ENCODE measurements at regions not wholly inside any gene's neighbourhood (a gene's known extent, or its start where the extent isn't known, plus 50 kb on each side); places are given as distances from the start of the nearest gene placed in this dataset.

DNA sequence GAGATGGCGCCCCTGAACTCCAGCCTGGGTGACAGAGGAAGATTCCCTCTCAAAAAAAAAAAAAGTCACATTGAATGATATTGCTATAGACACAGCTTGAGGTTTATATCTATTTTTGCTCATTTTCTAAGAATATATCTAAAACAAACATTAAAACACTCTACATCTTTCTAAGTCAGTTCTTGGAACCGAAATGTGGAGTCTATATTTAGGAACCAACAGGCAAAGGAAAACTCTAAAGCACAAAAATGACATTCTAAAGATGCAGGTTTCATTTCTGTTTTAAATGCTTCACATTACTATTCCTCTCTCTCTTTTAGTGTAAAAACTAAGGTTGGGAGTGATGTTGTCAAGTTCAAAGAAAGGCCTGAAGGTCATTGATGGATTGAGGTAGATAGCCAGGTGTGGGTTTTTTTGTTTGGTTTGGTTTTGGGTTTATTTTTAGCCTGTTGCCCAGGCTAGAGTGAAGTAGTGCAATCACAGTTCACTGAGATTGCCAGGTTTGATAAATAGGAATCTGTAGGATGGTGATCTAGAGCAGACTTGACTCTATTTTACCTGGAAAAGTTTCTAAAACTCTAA is 194.0 kb upstream of the RBBP8 start:
- Histone ChIP-seq H3K27me3 (ENCODE audit: low read depth) (no peaks in the 10 kb centered on the region), H3K4me3 (no peak overlapping the region), H3K36me3 (no peaks in the 10 kb centered on the region), H3K4me1 (peaks cover 11% of the 10 kb centered on the region), H3K27ac (replicated peaks) (no peak overlapping the region), H3K9me3 (replicated peaks) (peaks cover 3% of the 10 kb centered on the region)
- TF ChIP-seq, protein P1, sequence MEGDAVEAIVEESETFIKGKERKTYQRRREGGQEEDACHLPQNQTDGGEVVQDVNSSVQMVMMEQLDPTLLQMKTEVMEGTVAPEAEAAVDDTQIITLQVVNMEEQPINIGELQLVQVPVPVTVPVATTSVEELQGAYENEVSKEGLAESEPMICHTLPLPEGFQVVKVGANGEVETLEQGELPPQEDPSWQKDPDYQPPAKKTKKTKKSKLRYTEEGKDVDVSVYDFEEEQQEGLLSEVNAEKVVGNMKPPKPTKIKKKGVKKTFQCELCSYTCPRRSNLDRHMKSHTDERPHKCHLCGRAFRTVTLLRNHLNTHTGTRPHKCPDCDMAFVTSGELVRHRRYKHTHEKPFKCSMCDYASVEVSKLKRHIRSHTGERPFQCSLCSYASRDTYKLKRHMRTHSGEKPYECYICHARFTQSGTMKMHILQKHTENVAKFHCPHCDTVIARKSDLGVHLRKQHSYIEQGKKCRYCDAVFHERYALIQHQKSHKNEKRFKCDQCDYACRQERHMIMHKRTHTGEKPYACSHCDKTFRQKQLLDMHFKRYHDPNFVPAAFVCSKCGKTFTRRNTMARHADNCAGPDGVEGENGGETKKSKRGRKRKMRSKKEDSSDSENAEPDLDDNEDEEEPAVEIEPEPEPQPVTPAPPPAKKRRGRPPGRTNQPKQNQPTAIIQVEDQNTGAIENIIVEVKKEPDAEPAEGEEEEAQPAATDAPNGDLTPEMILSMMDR (IDR thresholded peaks at IDR 0.05; ENCODE audit: borderline replicate concordance), result no peak
- DNase-seq, result no peak
- intact Hi-C loops (cut with micrococcal nuclease), result no loop called here

DNA sequence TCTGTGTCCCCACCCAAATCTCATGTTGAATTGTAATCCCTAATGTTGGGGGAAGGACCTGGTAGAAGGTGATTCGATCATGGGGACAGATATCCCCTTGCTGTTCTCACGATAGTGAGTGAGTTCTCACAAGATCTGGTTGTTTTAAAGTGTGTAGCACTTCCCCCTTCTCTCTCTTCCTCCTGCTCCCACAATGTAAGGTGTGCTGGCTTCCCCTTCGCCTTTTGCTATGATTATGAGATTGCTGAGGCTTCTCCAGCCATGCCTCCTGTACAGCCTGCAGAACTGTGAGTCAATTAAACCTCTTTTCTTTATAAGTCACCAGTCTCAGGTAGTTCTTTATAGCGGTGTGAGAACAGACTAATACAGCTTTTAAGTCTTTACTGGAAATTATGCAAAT is 193.3 kb upstream of the RBBP8 start:
- Histone ChIP-seq H3K27ac (replicated peaks) (no peak overlapping the region), H3K4me1 (peaks cover 11% of the 10 kb centered on the region), H3K36me3 (no peaks in the 10 kb centered on the region), H3K9me3 (replicated peaks) (peaks cover 6% of the 10 kb centered on the region), H3K4me3 (no peak overlapping the region), H3K27me3 (ENCODE audit: low read depth) (no peaks in the 10 kb centered on the region)
- no peak for DNase-seq
- intact Hi-C loops (cut with micrococcal nuclease), result no loop called here
- TF ChIP-seq, protein P1 (IDR thresholded peaks at IDR 0.05; ENCODE audit: borderline replicate concordance), result no peak

DNA sequence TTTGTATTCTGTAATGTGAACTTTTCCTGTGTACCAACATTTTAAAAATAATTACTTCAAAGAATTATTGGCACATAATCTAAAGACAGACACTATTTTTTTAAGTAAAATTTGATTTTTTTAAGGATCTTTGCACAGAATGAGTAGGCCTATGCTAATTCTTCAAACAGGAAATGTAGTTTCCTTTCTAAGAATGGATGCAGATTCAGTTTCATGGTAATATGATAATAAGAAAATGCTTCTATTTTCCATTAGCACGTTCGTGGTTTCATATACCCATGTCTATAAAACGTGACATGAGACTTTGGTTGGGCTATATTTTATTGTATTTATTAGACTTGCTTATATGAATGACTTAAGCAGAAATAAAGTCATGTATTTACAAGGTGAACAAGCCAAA is 191.8 kb upstream of the RBBP8 start:
- no peak overlapping the region for H3K27ac ChIP-seq (replicated peaks)
- peaks cover 13% of the 10 kb centered on the region for H3K9me3 ChIP-seq (replicated peaks)
- no peak overlapping the region for H3K4me3 ChIP-seq
- TF ChIP-seq, protein P1 (IDR thresholded peaks at IDR 0.05; ENCODE audit: borderline replicate concordance), result no peak
- no peak for DNase-seq
- intact Hi-C loops (cut with micrococcal nuclease), result no loop called here
- no peaks in the 10 kb centered on the region for H3K36me3 ChIP-seq
- no peaks in the 10 kb centered on the region for H3K27me3 ChIP-seq (ENCODE audit: low read depth)
- peaks cover 11% of the 10 kb centered on the region for H3K4me1 ChIP-seq

DNA sequence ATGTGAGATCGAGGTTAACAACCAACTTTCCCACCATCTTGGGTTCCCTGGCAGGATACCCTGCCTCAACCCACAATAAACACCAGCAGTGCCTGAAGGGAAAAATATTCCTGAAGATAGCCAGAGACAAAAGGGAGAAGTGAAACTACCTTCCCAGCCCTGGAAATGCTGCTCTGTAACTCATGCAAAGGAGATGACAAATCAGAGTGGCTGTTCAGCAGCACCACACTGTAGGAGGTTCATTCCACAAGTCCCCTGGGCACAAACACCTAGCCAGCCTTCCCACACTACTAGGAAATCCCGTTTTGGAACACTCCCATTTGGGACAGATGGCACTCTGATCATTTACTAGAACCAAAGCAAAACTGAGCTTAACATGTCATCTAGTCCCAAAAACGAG is 190.7 kb upstream of the RBBP8 start:
- Histone ChIP-seq H3K9me3 (replicated peaks) (peaks cover 13% of the 10 kb centered on the region), H3K36me3 (no peaks in the 10 kb centered on the region), H3K27ac (replicated peaks) (no peak overlapping the region), H3K4me3 (no peak overlapping the region), H3K27me3 (ENCODE audit: low read depth) (no peaks in the 10 kb centered on the region), H3K4me1 (peaks cover 11% of the 10 kb centered on the region)
- intact Hi-C loops (cut with micrococcal nuclease), result no loop called here
- no peak for DNase-seq
- TF ChIP-seq, protein P1 (IDR thresholded peaks at IDR 0.05; ENCODE audit: borderline replicate concordance), result no peak

DNA sequence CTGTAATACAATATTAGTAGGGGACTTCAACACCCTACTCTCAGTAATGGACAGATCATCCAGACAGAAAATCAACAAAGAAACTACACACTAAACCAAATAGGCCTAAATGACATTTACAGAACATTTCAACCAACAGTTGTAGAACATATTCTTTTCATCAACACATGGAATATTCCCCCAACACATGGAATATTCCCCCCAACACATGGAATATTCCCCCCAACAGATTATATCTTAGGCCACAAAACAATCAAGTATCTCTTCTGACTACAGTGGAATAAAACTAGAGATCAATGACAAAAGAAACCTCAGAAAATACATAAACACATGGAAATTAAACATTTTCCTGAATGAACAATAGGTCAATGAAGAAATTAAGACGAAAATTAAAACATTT is 187.2 kb upstream of the RBBP8 start:
- Histone ChIP-seq H3K27me3 (ENCODE audit: low read depth) (no peaks in the 10 kb centered on the region), H3K9me3 (replicated peaks) (peaks cover 13% of the 10 kb centered on the region), H3K4me3 (no peak overlapping the region), H3K27ac (replicated peaks) (no peak overlapping the region), H3K4me1 (no peaks in the 10 kb centered on the region), H3K36me3 (no peaks in the 10 kb centered on the region)
- TF ChIP-seq, protein P1 (IDR thresholded peaks at IDR 0.05; ENCODE audit: borderline replicate concordance), result no peak
- DNase-seq, result no peak
- intact Hi-C loops (cut with micrococcal nuclease), result no loop called here
